Psoas muscle (tissue), 7 donors: ENCODE measurements at regions not wholly inside any gene's neighbourhood (a gene's known extent, or its start where the extent isn't known, plus 50 kb on each side); places are given as distances from the start of the nearest gene placed in this dataset.
"Not testable (repeated sequence)": the region's sequence is repeated elsewhere in the genome, so short reads cannot be mapped to it uniquely, and the experiment has no call there.

ENCODE experiments used
- ATAC-seq, 4 donors: fragments of 200-7000 bp; cut with Tn5 transposase; one replicate each; pipeline ENCODE4 v1.9.1; 2020; ENCODE audit warnings: moderate library complexity in 3 of 4, mild to moderate bottlenecking in 2 of 4
- DNase-seq, 2 donors: peaks; one replicate each; pipeline ENCODE4 v3.0.0-alpha.2; 2020
- H3K27ac ChIP-seq: fragments of 200-600 bp; one replicate; pipeline ENCODE4 v1.8.0; 2022
- H3K27me3 ChIP-seq, 3 donors: fragments of 200-600 bp in 1 of 3; one replicate each; pipeline versions ENCODE4 v1.6.1 to v1.8.0; 2013 to 2022; ENCODE audit warnings: low read length in 2 of 3, mild to moderate bottlenecking in 2 of 3, moderate library complexity in 1 of 3; ENCODE audit not compliant: insufficient read depth in 3 of 3
- H3K36me3 ChIP-seq, 2 donors: fragments of 200-600 bp in 1 of 2; one replicate each; pipeline versions ENCODE4 v1.6.1 to v1.8.0; 2013 to 2022; ENCODE audit warnings: low read depth in 1 of 2, mild to moderate bottlenecking in 1 of 2, moderate library complexity in 1 of 2; ENCODE audit not compliant: insufficient read depth in 1 of 2
- H3K4me1 ChIP-seq: fragments of 200-600 bp; one replicate; pipeline ENCODE4 v1.8.0; 2022
- H3K4me3 ChIP-seq: fragments of 200-600 bp; one replicate; pipeline ENCODE4 v1.8.0; 2022; ENCODE audit warnings: mild to moderate bottlenecking
- H3K9me3 ChIP-seq: fragments of 200-600 bp; one replicate; pipeline ENCODE4 v1.8.0; 2022
- CTCF ChIP-seq: fragments of 200-600 bp; IDR thresholded peaks from one replicate; pipeline ENCODE4 v1.8.0; 2022; ENCODE audit warnings: antibody characterized with exemption
- WGBS, 3 donors: extraction: QIAGEN DNeasy Blood & Tissue Kit; methylation state at CpG; one replicate each; pipeline versions ENCODE4 v1.1.6 to v1.1.7; 2013; 5-methylcytosine and 5-hydroxymethylcytosine counted together
- intact Hi-C, 2 donors: fragments of 100-400 bp; cut with DNase I; formaldehyde crosslinking; loops; one replicate each; pipeline versions ENCODE4 v1.11.0 to v1.14.2; 2022
- donor health status: healthy with polysubstance abuse.
- donor health status: DM: no; HTN: no; CAD: no; lungs with moderate emphysema.
- donor health status: Bipolar disorder and iron deficiency.
- donor health status: healthy.
- donor health status: DM: yes; HTN: yes; CAD: no.
- donor health status: DM: no; HTN: no; CAD: no.
- donor health status: DM: yes; HTN: yes; CAD: no.

- ATAC-seq = no peak
- 23 to 43% (median 27%) methylated on average over 2 of the region's 2 CpGs for WGBS, 3 donors
- Histone ChIP-seq H3K27ac (no peak overlapping the region), H3K4me3 (no peak overlapping the region), H3K36me3 (no peaks in the 10 kb centered on the region), H3K9me3 (no peaks in the 10 kb centered on the region), H3K27me3 (no peaks in the 10 kb centered on the region), H3K4me1 (no peaks in the 10 kb centered on the region)
- DNase-seq = no peak
- intact Hi-C loops = no loop called here
- no peak for TF ChIP-seq CTCF
Observed at GRCh38 chr10:20596911-20597310, 300.2 kb downstream of the NEBL start.

GRCh38 chr10:20596065-20596755 is 300.9 kb downstream of the NEBL start:
- Histone ChIP-seq H3K9me3 (no peaks in the 10 kb centered on the region), H3K27ac (no peak overlapping the region), H3K4me1 (no peaks in the 10 kb centered on the region), H3K27me3 (no peaks in the 10 kb centered on the region), H3K36me3 (no peaks in the 10 kb centered on the region), H3K4me3 (no peak overlapping the region)
- intact Hi-C loops = no loop called here
- no peak for DNase-seq
- no peak for ATAC-seq
- no peak for TF ChIP-seq CTCF
- WGBS, 3 donors = 49 to 86% (median 56%) methylated on average over 1 of the region's 1 CpG

GRCh38 chr10:20593649-20594048 is 303.5 kb downstream of the NEBL start:
- Histone ChIP-seq H3K27ac (no peak overlapping the region), H3K4me3 (no peak overlapping the region)
- 85 to 90% (median 87%) methylated on average over 3 of the region's 3 CpGs for WGBS, 3 donors

GRCh38 chr10:20582041-20582440 is 315.1 kb downstream of the NEBL start:
- Histone ChIP-seq H3K27me3 (no peaks in the 10 kb centered on the region), H3K4me1 (no peaks in the 10 kb centered on the region), H3K36me3 (no peaks in the 10 kb centered on the region), H3K27ac (no peak overlapping the region), H3K9me3 (peaks cover 4% of the 10 kb centered on the region), H3K4me3 (no peak overlapping the region)
- ATAC-seq (no peak), DNase-seq (no peak)
- TF ChIP-seq CTCF = no peak
- intact Hi-C loops = no loop called here
- 26 to 52% (median 36%) methylated on average over 1 of the region's 1 CpG for WGBS, 3 donors

More at GRCh38 chr10:20593649-20594048, 303.5 kb downstream of the NEBL start:
- no peaks in the 10 kb centered on the region for H3K9me3 ChIP-seq
- intact Hi-C loops = no loop called here
- no peaks in the 10 kb centered on the region for H3K36me3 ChIP-seq
- no peak for ATAC-seq
- no peak for TF ChIP-seq CTCF
- H3K27me3 ChIP-seq = no peaks in the 10 kb centered on the region
- no peaks in the 10 kb centered on the region for H3K4me1 ChIP-seq
- DNase-seq = no peak

GRCh38 chr10:20573924-20574323 is 323.2 kb downstream of the NEBL start:
- no peak for TF ChIP-seq CTCF

GRCh38 chr10:20555990-20556389 is 341.1 kb downstream of the NEBL start:
- H3K4me1 ChIP-seq, H3K36me3 ChIP-seq, intact Hi-C loops, DNase-seq, H3K27me3 ChIP-seq, ATAC-seq, H3K4me3 ChIP-seq, H3K9me3 ChIP-seq, H3K27ac ChIP-seq: not testable (repeated sequence)
- 77 to 84% (median 81%) methylated on average over 7 of the region's 7 CpGs for WGBS, 3 donors

More at GRCh38 chr10:20573924-20574323, 323.2 kb downstream of the NEBL start:
- WGBS, 3 donors = 75 to 95% (median 76%) methylated on average over 2 of the region's 2 CpGs
- no peak overlapping the region for H3K4me3 ChIP-seq
- DNase-seq (no peak), ATAC-seq (no peak)
- H3K27me3 ChIP-seq = no peaks in the 10 kb centered on the region
- no peaks in the 10 kb centered on the region for H3K36me3 ChIP-seq
- no peaks in the 10 kb centered on the region for H3K4me1 ChIP-seq
- H3K9me3 ChIP-seq = no peaks in the 10 kb centered on the region
- intact Hi-C loops = no loop called here
- H3K27ac ChIP-seq = no peak overlapping the region
